ENCODE measurements at regions not wholly inside any gene's neighbourhood (a gene's known extent, or its start where the extent isn't known, plus 50 kb on each side); places are given as distances from the start of the nearest gene placed in this dataset.

DNA sequence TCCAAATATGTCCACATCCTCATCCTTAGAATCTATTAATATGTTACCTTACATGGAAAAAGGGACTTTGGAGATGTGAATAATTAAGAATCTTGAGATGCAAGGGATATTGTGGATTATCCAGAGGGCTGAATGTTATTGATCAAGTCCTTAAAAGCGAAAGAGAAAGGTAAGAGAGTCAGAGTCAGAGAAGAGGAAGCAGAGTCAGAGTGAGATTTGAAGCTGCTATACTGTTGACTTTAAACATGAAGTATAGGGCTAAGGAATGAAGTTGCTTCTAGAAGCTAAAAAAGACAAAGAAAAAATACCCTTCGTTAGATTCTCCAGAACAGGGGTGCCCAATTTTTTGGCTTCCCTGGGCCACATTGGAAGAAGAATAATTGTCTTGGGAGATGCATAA lies 627.2 kb upstream of the SLITRK6 start:
- no peaks in the 10 kb centered on the region for H3K27me3 ChIP-seq
- intact Hi-C loops (cut with DNase I), result no loop called here
- H3K36me3 ChIP-seq, result no peaks in the 10 kb centered on the region
- TF ChIP-seq, protein P1, sequence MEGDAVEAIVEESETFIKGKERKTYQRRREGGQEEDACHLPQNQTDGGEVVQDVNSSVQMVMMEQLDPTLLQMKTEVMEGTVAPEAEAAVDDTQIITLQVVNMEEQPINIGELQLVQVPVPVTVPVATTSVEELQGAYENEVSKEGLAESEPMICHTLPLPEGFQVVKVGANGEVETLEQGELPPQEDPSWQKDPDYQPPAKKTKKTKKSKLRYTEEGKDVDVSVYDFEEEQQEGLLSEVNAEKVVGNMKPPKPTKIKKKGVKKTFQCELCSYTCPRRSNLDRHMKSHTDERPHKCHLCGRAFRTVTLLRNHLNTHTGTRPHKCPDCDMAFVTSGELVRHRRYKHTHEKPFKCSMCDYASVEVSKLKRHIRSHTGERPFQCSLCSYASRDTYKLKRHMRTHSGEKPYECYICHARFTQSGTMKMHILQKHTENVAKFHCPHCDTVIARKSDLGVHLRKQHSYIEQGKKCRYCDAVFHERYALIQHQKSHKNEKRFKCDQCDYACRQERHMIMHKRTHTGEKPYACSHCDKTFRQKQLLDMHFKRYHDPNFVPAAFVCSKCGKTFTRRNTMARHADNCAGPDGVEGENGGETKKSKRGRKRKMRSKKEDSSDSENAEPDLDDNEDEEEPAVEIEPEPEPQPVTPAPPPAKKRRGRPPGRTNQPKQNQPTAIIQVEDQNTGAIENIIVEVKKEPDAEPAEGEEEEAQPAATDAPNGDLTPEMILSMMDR (IDR thresholded peaks at IDR 0.05), result no peak
- H3K9me3 ChIP-seq, result no peaks in the 10 kb centered on the region
- H3K4me3 ChIP-seq, result no peak overlapping the region
- DNase-seq, result no peak
- no peak overlapping the region for H3K9ac ChIP-seq (ENCODE audit: low read depth in 2 of 2, low read length in 2 of 2)
- H3K4me1 ChIP-seq, result no peaks in the 10 kb centered on the region
- H3K27ac ChIP-seq, result no peak overlapping the region

DNA sequence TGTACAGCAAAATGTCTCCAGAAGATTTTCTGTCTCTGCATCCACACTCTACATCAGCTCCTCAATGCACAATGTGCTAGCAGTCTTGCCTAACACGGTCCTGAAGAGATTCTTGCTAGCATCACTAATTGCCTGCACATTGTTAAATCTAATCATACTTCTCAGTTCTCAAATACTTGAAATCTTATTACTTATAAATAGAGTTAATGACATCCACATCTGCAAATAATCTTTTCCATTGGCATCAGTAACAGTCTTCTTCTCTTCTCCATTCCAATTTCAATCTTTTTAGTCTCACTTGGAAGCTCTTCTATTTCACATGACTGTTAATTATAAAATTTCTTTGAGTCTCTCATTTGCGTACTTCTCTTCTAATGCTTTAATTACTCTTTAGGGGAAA lies 630.5 kb upstream of the SLITRK6 start:
- no peaks in the 10 kb centered on the region for H3K9me3 ChIP-seq
- no peak overlapping the region for H3K27ac ChIP-seq
- H3K9ac ChIP-seq (ENCODE audit: low read depth in 2 of 2, low read length in 2 of 2), result no peak overlapping the region
- no peak overlapping the region for H3K4me3 ChIP-seq
- H3K27me3 ChIP-seq, result no peaks in the 10 kb centered on the region
- no peak for DNase-seq
- no peaks in the 10 kb centered on the region for H3K36me3 ChIP-seq
- TF ChIP-seq, protein P1 (IDR thresholded peaks at IDR 0.05), result no peak
- H3K4me1 ChIP-seq, result no peaks in the 10 kb centered on the region
- intact Hi-C loops (cut with DNase I), result no loop called here

DNA sequence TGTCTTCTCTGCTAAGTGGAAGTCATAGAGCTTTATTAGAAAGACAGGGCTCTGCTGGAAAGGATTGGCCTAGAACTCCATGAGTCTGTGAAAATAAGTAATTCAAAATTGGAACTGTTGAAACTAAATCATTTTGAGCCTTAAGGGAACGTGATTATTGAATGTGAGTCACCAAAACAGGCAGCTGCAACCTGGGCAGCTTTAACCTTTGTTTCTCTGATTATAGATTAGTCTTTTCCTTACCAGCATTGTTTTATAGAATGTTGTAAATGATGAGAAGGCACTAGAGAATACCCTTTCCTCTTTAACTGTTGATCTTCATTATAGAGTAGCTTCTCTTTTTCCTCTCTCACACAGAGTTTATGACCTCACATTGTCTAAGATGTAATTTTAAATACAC lies 638.8 kb upstream of the SLITRK6 start:
- H3K4me1 ChIP-seq, result no peaks in the 10 kb centered on the region
- no peak for DNase-seq
- no peak overlapping the region for H3K27ac ChIP-seq
- TF ChIP-seq, protein P1 (IDR thresholded peaks at IDR 0.05), result no peak
- H3K4me3 ChIP-seq, result no peak overlapping the region
- H3K27me3 ChIP-seq, result no peaks in the 10 kb centered on the region
- no peaks in the 10 kb centered on the region for H3K36me3 ChIP-seq
- H3K9ac ChIP-seq (ENCODE audit: low read depth in 2 of 2, low read length in 2 of 2), result no peak overlapping the region
- no peaks in the 10 kb centered on the region for H3K9me3 ChIP-seq
- intact Hi-C loops (cut with DNase I), result no loop called here

DNA sequence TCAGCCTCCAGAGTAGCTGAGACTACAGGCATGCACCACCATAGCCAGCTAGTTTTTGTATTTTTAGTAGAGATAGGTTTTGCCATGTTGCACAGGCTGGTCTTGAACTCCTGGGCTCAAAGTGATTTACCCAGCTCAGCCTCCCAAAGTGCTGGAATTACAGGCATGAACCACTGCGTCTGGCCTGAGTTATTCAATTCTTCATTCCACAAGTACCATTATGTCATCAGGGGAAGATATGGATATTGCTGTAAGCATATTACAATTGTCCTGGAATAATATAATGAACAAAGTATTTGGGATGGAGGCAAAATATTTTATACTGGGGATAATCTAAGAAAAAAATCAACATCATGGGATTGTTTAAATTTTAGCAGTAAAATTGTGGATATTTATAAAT lies 646.0 kb upstream of the SLITRK6 start:
- DNase-seq, result no peak
- no peaks in the 10 kb centered on the region for H3K9me3 ChIP-seq
- no peaks in the 10 kb centered on the region for H3K27me3 ChIP-seq
- intact Hi-C loops (cut with DNase I), result no loop called here
- H3K9ac ChIP-seq (ENCODE audit: low read depth in 2 of 2, low read length in 2 of 2), result no peak overlapping the region
- H3K4me1 ChIP-seq, result no peaks in the 10 kb centered on the region
- no peaks in the 10 kb centered on the region for H3K36me3 ChIP-seq
- H3K4me3 ChIP-seq, result no peak overlapping the region
- no peak overlapping the region for H3K27ac ChIP-seq
- TF ChIP-seq, protein P1 (IDR thresholded peaks at IDR 0.05), result no peak

DNA sequence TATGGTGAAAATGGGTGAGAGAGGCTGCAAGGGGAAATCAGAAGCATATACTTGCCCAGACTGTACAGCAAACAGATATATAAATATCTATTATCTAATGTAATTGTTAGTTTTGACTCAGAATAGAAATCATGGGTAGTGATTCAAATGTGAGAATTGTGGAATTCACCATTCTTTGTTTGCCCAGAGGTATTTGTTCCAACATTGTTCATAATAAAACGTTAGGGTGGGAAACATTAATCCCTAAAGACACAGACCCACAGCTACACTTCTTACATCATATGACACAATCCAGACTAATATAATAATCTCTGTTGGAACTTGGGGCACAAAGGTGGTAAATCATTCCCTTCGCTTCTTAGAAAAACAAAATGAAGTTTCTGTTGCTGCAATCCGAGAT lies 646.5 kb upstream of the SLITRK6 start:
- Histone ChIP-seq H3K36me3 (no peaks in the 10 kb centered on the region), H3K9ac (ENCODE audit: low read depth in 2 of 2, low read length in 2 of 2) (no peak overlapping the region), H3K9me3 (no peaks in the 10 kb centered on the region), H3K4me1 (no peaks in the 10 kb centered on the region), H3K27ac (no peak overlapping the region), H3K4me3 (no peak overlapping the region), H3K27me3 (no peaks in the 10 kb centered on the region)
- intact Hi-C loops (cut with DNase I), result no loop called here
- DNase-seq, result no peak
- TF ChIP-seq, protein P1 (IDR thresholded peaks at IDR 0.05), result no peak

DNA sequence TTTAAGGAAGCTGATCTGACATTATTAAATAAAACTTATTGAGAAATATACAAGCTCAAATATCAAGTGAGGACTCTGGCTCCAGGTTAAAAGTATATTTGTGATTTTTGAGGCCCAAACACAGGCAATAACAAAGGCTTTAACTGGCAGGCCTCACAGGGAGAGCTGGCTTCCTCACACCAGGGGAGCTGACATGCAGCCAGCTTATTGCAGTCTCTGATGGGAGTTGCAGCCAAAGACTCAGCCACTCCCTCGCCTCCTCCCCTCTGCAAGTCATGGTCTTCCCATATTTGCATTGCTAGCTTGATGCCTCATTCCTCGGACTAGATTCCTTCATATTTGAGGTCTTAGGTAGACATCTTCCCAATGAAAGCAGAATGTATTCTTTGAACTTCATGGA lies 647.1 kb upstream of the SLITRK6 start:
- Histone ChIP-seq H3K27ac (no peak overlapping the region), H3K36me3 (no peaks in the 10 kb centered on the region), H3K9me3 (no peaks in the 10 kb centered on the region), H3K9ac (ENCODE audit: low read depth in 2 of 2, low read length in 2 of 2) (no peak overlapping the region), H3K27me3 (no peaks in the 10 kb centered on the region), H3K4me1 (no peaks in the 10 kb centered on the region), H3K4me3 (no peak overlapping the region)
- intact Hi-C loops (cut with DNase I), result no loop called here
- DNase-seq, result no peak
- TF ChIP-seq, protein P1 (IDR thresholded peaks at IDR 0.05), result no peak

Measured in colonic mucosa (tissue), 4 donors.